ENCODE measurements at regions not wholly inside any gene's neighbourhood (a gene's known extent, or its start where the extent isn't known, plus 50 kb on each side); places are given as distances from the start of the nearest gene placed in this dataset.

GRCh38 chr12:90569685-90570084 is 385.3 kb downstream of the CCER1 start:
- no peak for TF ChIP-seq CTCF (IDR thresholded peaks at IDR 0.05; ENCODE audit: unreplicated experiment)
- H3K9me3 Mint-ChIP-seq (ENCODE audit: low read depth, unreplicated experiment) = peaks cover 19% of the 10 kb centered on the region
- intact Hi-C loops (cut with micrococcal nuclease; ENCODE audit: unreplicated experiment) = no loop called here
- no peaks in the 10 kb centered on the region for H3K36me3 Mint-ChIP-seq (ENCODE audit: insufficient read depth, unreplicated experiment)
- H3K4me3 Mint-ChIP-seq (ENCODE audit: low read depth, unreplicated experiment) = no peak overlapping the region
- no peak for DNase-seq
- no peaks in the 10 kb centered on the region for H3K27me3 Mint-ChIP-seq (ENCODE audit: unreplicated experiment)
- no peak overlapping the region for H3K27ac Mint-ChIP-seq (ENCODE audit: unreplicated experiment)
- BruUV-seq (replicated peaks) = no TSS peak
- no peaks in the 10 kb centered on the region for H3K4me1 Mint-ChIP-seq (ENCODE audit: low read depth, unreplicated experiment)
- CTCF ChIA-PET = no interaction called here

- H3K9me3 Mint-ChIP-seq (ENCODE audit: low read depth, unreplicated experiment) = peaks cover 29% of the 10 kb centered on the region
- no peaks in the 10 kb centered on the region for H3K36me3 Mint-ChIP-seq (ENCODE audit: insufficient read depth, unreplicated experiment)
- CTCF ChIA-PET = no interaction called here
- DNase-seq = no peak
- H3K4me3 Mint-ChIP-seq (ENCODE audit: low read depth, unreplicated experiment) = no peak overlapping the region
- intact Hi-C loops (cut with micrococcal nuclease; ENCODE audit: unreplicated experiment) = no loop called here
- no peaks in the 10 kb centered on the region for H3K27me3 Mint-ChIP-seq (ENCODE audit: unreplicated experiment)
- no peak overlapping the region for H3K27ac Mint-ChIP-seq (ENCODE audit: unreplicated experiment)
- no TSS peak for BruUV-seq (replicated peaks)
- H3K4me1 Mint-ChIP-seq (ENCODE audit: low read depth, unreplicated experiment) = no peaks in the 10 kb centered on the region
- TF ChIP-seq CTCF (IDR thresholded peaks at IDR 0.05; ENCODE audit: unreplicated experiment) = no peak
Measured at GRCh38 chr12:90562671-90563070, 392.3 kb downstream of the CCER1 start.

- DNase-seq = no peak
- peaks cover 10% of the 10 kb centered on the region for H3K9me3 Mint-ChIP-seq (ENCODE audit: low read depth, unreplicated experiment)
- H3K4me1 Mint-ChIP-seq (ENCODE audit: low read depth, unreplicated experiment) = no peaks in the 10 kb centered on the region
- CTCF ChIA-PET = no interaction called here
- no TSS peak for BruUV-seq (replicated peaks)
- no peak for TF ChIP-seq CTCF (IDR thresholded peaks at IDR 0.05; ENCODE audit: unreplicated experiment)
- no peak overlapping the region for H3K27ac Mint-ChIP-seq (ENCODE audit: unreplicated experiment)
- no peaks in the 10 kb centered on the region for H3K36me3 Mint-ChIP-seq (ENCODE audit: insufficient read depth, unreplicated experiment)
- H3K4me3 Mint-ChIP-seq (ENCODE audit: low read depth, unreplicated experiment) = no peak overlapping the region
- intact Hi-C loops (cut with micrococcal nuclease; ENCODE audit: unreplicated experiment) = loop anchor here (10.0 kb wide), 1 partner anchor 374 kb away; no protein-coding TSS in a partner anchor
- H3K27me3 Mint-ChIP-seq (ENCODE audit: unreplicated experiment) = no peaks in the 10 kb centered on the region
Measured at GRCh38 chr12:90548595-90548994, 406.4 kb downstream of the CCER1 start.

- BruUV-seq (replicated peaks) = no TSS peak
- Mint-ChIP-seq H3K4me1 (ENCODE audit: low read depth, unreplicated experiment) (no peaks in the 10 kb centered on the region), H3K27ac (ENCODE audit: unreplicated experiment) (no peak overlapping the region), H3K36me3 (ENCODE audit: insufficient read depth, unreplicated experiment) (no peaks in the 10 kb centered on the region), H3K9me3 (ENCODE audit: low read depth, unreplicated experiment) (peaks cover 6% of the 10 kb centered on the region), H3K27me3 (ENCODE audit: unreplicated experiment) (no peaks in the 10 kb centered on the region), H3K4me3 (ENCODE audit: low read depth, unreplicated experiment) (no peak overlapping the region)
- CTCF ChIA-PET = no interaction called here
- no peak for TF ChIP-seq CTCF (IDR thresholded peaks at IDR 0.05; ENCODE audit: unreplicated experiment)
- intact Hi-C loops (cut with micrococcal nuclease; ENCODE audit: unreplicated experiment) = loop anchor here (10.0 kb wide), 1 partner anchor 372 kb away; no protein-coding TSS in a partner anchor
- DNase-seq = no peak
Measured at GRCh38 chr12:90546511-90546910, 408.5 kb downstream of the CCER1 start.
